AG09319 (cell line): ENCODE measurements at regions not wholly inside any gene's neighbourhood (a gene's known extent, or its start where the extent isn't known, plus 50 kb on each side); places are given as distances from the start of the nearest gene placed in this dataset.

Experiments used
- DNase-seq: peaks from one replicate; pipeline ENCODE4 v3.0.0-alpha.2; 2010; ENCODE audit warnings: low read depth; ENCODE audit errors: extremely low read depth
- CTCF ChIP-seq: IDR thresholded peaks from 2 replicates; pipeline ENCODE4 v1.5.1; 2011; ENCODE audit warnings: low read depth, mild to moderate bottlenecking, inconsistent platforms, low read length, moderate library complexity

GRCh38 chr5:172569861-172570558 lies 71.1 kb upstream of the NEURL1B start:
- no peak for TF ChIP-seq CTCF
- no peak for DNase-seq

- no peak for TF ChIP-seq CTCF
Observed at GRCh38 chr5:172568308-172568910, 72.7 kb upstream of the NEURL1B start.

GRCh38 chr5:172567843-172568242 lies 73.2 kb upstream of the NEURL1B start:
- DNase-seq = no peak

More at GRCh38 chr5:172568308-172568910, 72.7 kb upstream of the NEURL1B start:
- no peak for DNase-seq

GRCh38 chr5:172567294-172567693 lies 73.8 kb upstream of the NEURL1B start:
- DNase-seq = no peak
- no peak for TF ChIP-seq CTCF

More at GRCh38 chr5:172567843-172568242, 73.2 kb upstream of the NEURL1B start:
- no peak for TF ChIP-seq CTCF

GRCh38 chr5:172565931-172566665 lies 75.0 kb upstream of the NEURL1B start:
- TF ChIP-seq CTCF = no peak
- no peak for DNase-seq

- DNase-seq = no peak
- no peak for TF ChIP-seq CTCF
Observed at GRCh38 chr5:172565455-172565854, 75.6 kb upstream of the NEURL1B start.

- TF ChIP-seq CTCF = no peak
Observed at GRCh38 chr5:172564883-172565282, 76.2 kb upstream of the NEURL1B start.

More at GRCh38 chr5:172564883-172565282, 76.2 kb upstream of the NEURL1B start:
- DNase-seq = no peak
